Prostate gland (tissue), 2 donors: ENCODE measurements at regions not wholly inside any gene's neighbourhood (a gene's known extent, or its start where the extent isn't known, plus 50 kb on each side); places are given as distances from the start of the nearest gene placed in this dataset.

Experiments
- POLR2A ChIP-seq: fragments of 450-650 bp; IDR thresholded peaks from one replicate; pipeline ENCODE4 v1.6.1; 2016; ENCODE audit warnings: antibody characterized with exemption, mild to moderate bottlenecking
- POLR2AphosphoS5 ChIP-seq: sonication (generic); formaldehyde crosslinking; IDR thresholded peaks from one replicate; pipeline ENCODE4 v1.6.1; 2017; ENCODE audit warnings: antibody characterized with exemption
- TF ChIP-seq, protein P1 (sequence below), 4 experiments: fragments of 200-600 bp in 2 of 4; fragments of 450-650 bp in 2 of 4; sonication (generic) in 2 of 4; IDR thresholded peaks; 1 replicate in 3 of 4; 2 replicates in 1 of 4; pipeline ENCODE4 v1.5.1; 2016 to 2019; ENCODE audit warnings: antibody characterized with exemption in 4 of 4, mild to moderate bottlenecking in 2 of 4, moderate library complexity in 2 of 4

DNA sequence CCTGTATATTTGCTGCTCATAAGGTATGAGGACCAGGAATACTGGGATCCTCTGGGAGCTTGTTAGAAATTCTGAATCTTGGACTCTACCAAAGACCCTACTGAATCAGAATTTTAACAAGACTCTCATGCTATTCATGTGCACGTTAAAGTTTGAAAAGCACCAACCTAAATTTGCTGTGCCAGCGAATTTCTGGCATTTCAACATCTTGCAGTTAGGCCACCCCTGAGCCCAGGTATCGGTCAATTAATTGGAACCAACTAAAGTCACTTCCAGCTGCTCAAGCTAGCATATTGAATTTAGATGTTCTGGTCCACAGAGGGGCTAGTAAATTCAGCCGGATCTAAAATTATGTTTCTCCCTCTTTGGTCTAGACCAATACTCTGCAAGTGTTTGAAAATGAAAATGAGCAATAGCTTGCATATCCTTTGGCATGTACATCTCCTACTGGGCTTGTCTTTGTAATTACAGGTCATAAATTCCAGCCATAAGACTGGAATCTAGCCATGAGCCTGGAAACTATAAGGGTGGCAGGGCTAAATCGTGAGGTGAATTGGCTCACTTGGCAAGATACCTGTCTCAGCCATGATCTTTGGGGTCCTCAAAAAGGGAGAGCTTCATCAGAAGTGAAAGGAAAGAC, 72.4 kb downstream of the SKA1 start:
- TF ChIP-seq, protein P1, sequence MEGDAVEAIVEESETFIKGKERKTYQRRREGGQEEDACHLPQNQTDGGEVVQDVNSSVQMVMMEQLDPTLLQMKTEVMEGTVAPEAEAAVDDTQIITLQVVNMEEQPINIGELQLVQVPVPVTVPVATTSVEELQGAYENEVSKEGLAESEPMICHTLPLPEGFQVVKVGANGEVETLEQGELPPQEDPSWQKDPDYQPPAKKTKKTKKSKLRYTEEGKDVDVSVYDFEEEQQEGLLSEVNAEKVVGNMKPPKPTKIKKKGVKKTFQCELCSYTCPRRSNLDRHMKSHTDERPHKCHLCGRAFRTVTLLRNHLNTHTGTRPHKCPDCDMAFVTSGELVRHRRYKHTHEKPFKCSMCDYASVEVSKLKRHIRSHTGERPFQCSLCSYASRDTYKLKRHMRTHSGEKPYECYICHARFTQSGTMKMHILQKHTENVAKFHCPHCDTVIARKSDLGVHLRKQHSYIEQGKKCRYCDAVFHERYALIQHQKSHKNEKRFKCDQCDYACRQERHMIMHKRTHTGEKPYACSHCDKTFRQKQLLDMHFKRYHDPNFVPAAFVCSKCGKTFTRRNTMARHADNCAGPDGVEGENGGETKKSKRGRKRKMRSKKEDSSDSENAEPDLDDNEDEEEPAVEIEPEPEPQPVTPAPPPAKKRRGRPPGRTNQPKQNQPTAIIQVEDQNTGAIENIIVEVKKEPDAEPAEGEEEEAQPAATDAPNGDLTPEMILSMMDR (IDR thresholded peaks at IDR 0.05): no peak
- TF ChIP-seq POLR2A (no peak), POLR2AphosphoS5 (no peak)
